HG02642 (cell line): ENCODE measurements at regions not wholly inside any gene's neighbourhood (a gene's known extent, or its start where the extent isn't known, plus 50 kb on each side); places are given as distances from the start of the nearest gene placed in this dataset.

Experiments used
- ATAC-seq: cut with Tn5 transposase; IDR thresholded peaks from one replicate; pipeline ENCODE4 v1.9.1; 2021; ENCODE audit warnings: mild to moderate bottlenecking; ENCODE audit not compliant: unreplicated experiment, poor library complexity

GRCh38 chr4:132955146-132955545, 193.9 kb upstream of the PCDH10 start:
- no peak for ATAC-seq

- no peak for ATAC-seq
Measured at GRCh38 chr4:132956962-132957361, 192.1 kb upstream of the PCDH10 start.

GRCh38 chr4:132958457-132959263, 190.4 kb upstream of the PCDH10 start:
- no peak for ATAC-seq

DNA sequence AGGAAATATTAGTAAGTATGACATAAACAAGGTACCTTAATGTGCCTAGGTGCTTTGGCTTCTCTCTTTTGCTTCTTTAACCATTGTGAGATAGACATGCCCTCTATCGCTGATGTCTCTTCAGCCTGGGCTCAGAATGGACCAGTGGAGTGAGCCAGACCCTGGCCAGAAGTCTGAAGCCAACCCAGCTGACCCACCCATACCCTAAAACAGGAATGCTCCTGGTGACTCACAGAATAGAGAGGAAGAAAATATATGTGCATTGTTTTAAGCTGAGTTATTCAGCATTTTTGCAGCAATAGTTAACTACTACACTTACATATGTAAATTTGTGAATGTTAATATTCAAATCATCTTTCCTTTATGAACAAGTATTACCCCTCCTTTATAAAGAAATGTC, 167.5 kb upstream of the PCDH10 start:
- no peak for ATAC-seq

- no peak for ATAC-seq
Measured at GRCh38 chr4:132982151-132982550, 166.9 kb upstream of the PCDH10 start.

DNA sequence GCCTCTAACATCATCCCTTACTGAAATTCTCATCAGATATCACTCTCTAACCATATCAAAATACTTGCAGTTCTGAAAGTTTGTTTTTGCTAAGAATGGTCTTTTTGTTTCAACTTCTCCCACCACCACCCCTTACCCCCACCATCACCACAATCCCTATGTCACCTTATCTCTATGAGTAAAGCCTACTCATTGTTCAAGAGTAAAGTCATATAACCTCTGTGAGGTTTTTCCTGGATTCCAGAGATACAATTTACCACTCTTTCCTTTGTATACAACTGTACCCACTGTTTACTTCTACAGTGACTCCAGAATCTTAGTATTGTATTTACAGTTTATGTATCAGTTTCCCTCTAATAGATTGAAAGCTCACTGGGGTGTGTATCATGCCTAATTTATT, 158.0 kb upstream of the PCDH10 start:
- no peak for ATAC-seq

- ATAC-seq = no peak
Measured at GRCh38 chr4:132992686-132993085, 156.4 kb upstream of the PCDH10 start.

DNA sequence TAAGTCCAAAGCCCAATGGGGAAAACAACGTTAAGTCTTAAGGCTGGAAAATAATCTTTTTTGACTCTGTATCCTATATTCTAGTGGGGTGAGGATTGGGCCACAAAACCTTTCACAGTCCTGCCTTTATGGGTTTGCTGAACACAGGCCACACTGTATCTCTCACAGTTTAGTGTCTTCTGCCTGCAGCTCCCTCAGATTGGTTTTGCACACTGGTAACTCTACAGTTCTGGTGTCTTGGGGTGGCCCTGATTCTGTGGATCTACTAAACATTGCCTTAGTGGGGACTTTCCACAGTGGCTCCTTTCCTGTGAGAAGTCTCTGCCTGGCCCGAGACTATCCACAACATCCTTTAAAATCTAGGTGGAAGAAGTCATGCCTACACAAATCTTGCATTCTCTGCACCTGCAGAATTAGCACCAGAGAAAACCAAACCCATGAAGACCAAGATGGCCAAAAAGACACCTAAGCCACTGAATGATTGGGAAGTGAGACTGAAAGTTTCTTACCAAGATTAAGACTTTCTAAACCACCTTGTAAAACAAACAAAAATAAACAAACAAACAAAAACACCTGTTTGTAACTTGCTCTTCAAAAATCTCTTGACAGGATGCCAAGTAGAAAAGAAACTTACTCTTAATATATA, 150.4 kb upstream of the PCDH10 start:
- no peak for ATAC-seq

GRCh38 chr4:133000012-133000411, 149.1 kb upstream of the PCDH10 start:
- no peak for ATAC-seq

DNA sequence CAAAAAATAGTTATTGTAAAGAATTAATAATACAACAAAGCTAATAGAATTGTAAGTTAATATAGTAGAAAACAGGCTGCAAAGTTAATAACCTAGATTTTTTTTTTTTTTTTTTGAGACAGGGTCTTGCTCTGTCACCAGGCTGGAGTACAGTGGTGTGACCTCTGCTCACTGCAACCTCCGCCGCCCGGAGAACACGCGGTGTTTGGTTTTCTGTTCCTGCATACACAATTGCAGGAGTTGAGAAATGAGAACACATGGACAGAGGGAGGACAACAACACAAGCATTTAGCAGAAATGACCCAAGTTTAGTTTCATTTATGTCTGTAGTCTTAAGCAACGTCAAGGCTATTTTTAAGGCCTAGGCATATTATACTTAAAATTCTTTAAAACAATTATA, 145.9 kb upstream of the PCDH10 start:
- no peak for ATAC-seq

- ATAC-seq = no peak
Measured at GRCh38 chr4:133014473-133015135, 134.5 kb upstream of the PCDH10 start.

DNA sequence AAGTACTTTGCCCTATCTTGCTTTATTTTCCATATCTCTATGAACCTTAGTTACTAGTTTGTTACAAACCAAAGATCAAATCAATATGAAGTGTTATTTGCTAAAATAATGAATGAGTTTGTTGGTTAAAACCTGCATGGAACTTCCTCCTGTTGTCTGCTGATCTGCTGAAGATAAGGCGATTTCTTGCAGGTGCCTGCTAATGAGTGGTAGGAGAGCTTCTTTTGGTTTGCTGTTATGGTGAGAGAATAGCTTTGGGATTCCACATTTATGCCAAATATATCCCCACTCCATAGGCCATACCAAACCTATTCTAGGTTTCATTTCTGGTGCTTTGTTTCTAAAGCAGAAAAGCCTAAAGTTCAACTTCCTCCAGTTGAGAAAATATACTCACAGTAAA, 103.8 kb upstream of the PCDH10 start:
- ATAC-seq = no peak

- ATAC-seq = no peak
Measured at GRCh38 chr4:133046156-133046555, 102.9 kb upstream of the PCDH10 start.

DNA sequence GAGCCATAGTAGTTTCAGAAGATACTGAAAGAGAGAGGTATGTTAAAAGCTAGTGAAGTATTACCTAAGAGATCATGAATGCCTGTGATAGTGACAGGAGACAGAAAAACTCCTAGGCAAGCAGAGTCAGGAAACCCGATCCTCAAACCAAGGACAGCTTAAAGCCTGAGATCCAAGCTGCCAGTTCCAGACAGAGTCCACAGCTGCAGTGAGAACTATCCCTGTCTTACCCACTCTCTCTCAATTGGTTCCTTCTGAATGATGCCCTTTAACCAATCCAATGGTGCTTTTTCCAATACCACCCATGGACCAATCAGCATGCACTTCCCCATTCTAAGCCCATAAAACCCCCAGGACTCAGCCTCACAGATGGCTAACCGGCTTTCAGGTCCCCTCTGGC, 90.4 kb upstream of the PCDH10 start:
- no peak for ATAC-seq

DNA sequence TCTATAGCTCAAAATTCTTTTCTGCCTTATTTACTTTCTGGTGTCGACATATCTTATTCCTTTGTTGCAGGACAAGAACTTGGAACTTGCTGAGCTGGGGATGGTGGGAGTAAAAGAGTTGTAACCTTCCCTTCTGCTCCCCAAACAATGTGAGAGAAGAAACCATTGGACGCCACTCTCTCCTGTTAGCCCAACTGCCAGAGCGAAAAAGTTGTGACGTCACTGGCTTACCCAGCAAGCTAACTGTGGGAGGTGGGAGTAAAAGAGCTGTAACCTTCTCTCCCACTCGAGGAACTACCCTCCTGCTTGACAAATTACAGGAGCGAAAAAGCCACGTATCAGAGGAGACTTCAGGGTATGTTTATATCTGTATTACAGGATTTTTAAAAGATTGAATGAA, 90.0 kb upstream of the PCDH10 start:
- ATAC-seq = no peak

DNA sequence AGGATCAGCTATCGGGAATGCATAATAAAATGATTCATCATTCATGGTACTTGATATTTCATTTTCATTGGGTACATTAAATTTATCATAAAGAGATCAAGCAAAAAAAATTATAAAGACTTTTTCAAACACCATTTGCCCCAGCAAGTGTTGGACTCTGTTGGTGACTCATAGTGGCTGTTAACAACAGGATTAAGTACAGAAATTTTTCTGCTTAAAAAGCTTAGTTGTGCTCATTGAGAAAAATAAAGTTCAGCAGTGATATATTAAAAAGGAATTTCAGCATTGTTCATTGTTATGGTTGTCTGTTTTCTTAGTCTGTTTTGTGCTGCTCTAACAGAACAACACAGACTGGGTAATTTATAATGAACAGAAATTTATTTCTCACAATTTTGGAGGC, 86.2 kb upstream of the PCDH10 start:
- no peak for ATAC-seq

- no peak for ATAC-seq
Measured at GRCh38 chr4:133068083-133068482, 81.0 kb upstream of the PCDH10 start.

GRCh38 chr4:133081246-133081645, 67.8 kb upstream of the PCDH10 start:
- no peak for ATAC-seq

DNA sequence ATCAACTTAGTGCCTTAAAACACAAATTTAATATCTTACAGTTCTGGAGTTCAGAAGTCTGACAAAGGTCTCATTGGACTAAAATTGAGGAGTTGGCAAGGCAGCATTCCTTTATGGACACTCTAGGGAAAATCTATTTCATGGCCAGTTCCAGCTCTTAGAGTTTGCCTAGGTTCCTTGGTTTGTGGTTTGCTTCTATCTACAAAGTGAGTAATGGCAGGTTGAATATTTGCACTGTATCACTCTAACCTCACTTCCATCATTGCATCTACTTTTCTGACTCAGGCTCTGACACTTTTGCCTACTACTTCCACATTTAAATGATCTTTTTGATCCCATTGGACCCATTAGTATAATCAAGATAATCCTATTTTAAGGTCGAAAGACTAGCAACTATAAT, 64.7 kb upstream of the PCDH10 start:
- ATAC-seq = no peak

- ATAC-seq = no peak
Measured at GRCh38 chr4:133095591-133095990, 53.5 kb upstream of the PCDH10 start.

GRCh38 chr4:133096972-133097371, 52.1 kb upstream of the PCDH10 start:
- no peak for ATAC-seq
